ENCODE measurements at regions not wholly inside any gene's neighbourhood (a gene's known extent, or its start where the extent isn't known, plus 50 kb on each side); places are given as distances from the start of the nearest gene placed in this dataset.

DNA sequence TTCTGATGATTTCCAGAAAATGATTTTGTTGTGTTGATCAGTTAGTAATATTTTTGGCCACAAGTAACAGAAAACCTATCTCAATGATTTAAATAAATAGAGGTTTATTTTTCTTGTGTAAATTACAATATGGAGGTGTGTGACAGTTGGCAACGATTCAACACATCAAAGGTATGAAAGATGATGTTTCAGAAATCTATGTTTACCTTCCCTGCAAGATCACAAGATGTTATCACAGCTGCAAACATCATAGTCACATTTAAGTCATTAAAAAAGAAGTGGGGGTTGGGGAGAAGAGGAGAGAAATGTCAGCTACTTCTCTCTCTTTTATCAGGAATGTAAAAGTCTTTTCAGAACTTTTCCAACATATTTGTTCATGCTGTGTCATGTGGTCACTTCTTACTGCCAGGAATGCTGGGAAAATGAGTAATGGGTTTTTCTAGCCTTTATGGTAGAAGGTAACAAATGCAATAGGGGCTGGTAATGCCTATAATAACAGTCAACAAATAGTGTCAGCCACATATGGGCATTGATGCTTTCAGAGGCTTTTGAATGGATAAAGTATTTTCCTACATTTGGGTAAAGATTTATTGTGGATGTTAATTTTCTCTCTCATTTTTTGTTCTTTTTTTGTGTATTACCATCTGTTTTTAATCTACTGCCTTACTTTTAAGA, 742.7 kb downstream of the TLE1 start:
- H3K36me3 ChIP-seq (ENCODE audit: control insufficient read depth in 1 of 2, insufficient read depth in 2 of 2, low read depth in 1 of 2, low read length in 2 of 2), result no peaks in the 10 kb centered on the region
- H3K14ac ChIP-seq (ENCODE audit: low read length in 2 of 2), result no peak overlapping the region
- no peaks in the 10 kb centered on the region for H3K27me3 ChIP-seq (ENCODE audit: control insufficient read depth in 1 of 2, insufficient read depth in 1 of 2, low read length in 2 of 2)
- no peaks in the 10 kb centered on the region for H3K4me1 ChIP-seq (ENCODE audit: control insufficient read depth, insufficient read depth, low read depth, low read length)
- no peak overlapping the region for H3K18ac ChIP-seq (ENCODE audit: low read depth in 1 of 2, low read length in 2 of 2)
- H3K9me3 ChIP-seq (ENCODE audit: control insufficient read depth, low read length), result no peaks in the 10 kb centered on the region
- no peak overlapping the region for H2AFZ ChIP-seq (ENCODE audit: low read depth, low read length)
- no peak overlapping the region for H3K4me3 ChIP-seq (ENCODE audit: insufficient read depth in 1 of 2, low read depth in 1 of 2, low read length in 2 of 2)
- H3K4me2 ChIP-seq (ENCODE audit: low read length, poor library complexity, severe bottlenecking), result no peak overlapping the region
- no peak overlapping the region for H3K9ac ChIP-seq (ENCODE audit: low read length)
- WGBS, result no CpG with 5 or more reads among the region's 1 CpG
- no peak overlapping the region for H3K27ac ChIP-seq (ENCODE audit: low read length, poor library complexity, severe bottlenecking)
- H2BK120ac ChIP-seq (ENCODE audit: low read depth, low read length), result no peak overlapping the region
- no peak overlapping the region for H2BK15ac ChIP-seq (ENCODE audit: low read depth, poor library complexity, severe bottlenecking)
- no peak overlapping the region for H3K4ac ChIP-seq (ENCODE audit: low read depth in 1 of 2, low read length in 2 of 2)
- DNase-seq, result no peak
- H2AK5ac ChIP-seq (ENCODE audit: low read length, severe bottlenecking), result no peak overlapping the region
- no peak overlapping the region for H2BK12ac ChIP-seq (ENCODE audit: low read length in 2 of 2)
- no peaks in the 10 kb centered on the region for H3K79me1 ChIP-seq (replicated peaks; ENCODE audit: low read length, poor library complexity, severe bottlenecking)
- no peak overlapping the region for H2BK5ac ChIP-seq (ENCODE audit: low read depth, low read length, poor library complexity, severe bottlenecking)
- no peak overlapping the region for H3K23ac ChIP-seq (ENCODE audit: low read length in 2 of 2)
- no peak overlapping the region for H4K91ac ChIP-seq (ENCODE audit: low read length)
- H4K8ac ChIP-seq (ENCODE audit: low read length), result no peak overlapping the region

DNA sequence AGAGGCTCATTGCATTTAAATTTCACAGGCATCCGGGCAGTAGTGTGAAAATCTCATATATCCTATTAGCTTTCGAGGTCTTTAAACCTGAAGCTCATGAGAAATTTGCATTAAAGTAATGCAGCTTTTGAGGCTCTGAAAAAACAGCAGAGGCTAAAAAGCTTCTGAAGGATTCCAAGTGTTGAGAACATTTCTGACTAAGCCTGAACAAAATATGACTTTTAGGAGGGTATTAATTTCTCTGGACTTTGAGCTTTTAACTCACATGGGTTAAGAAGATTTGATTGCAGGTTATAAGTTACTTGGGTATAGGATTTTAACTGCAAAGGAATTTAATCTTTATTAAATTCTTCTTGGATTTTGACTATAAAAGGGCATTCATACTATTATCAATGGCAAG, 743.9 kb downstream of the TLE1 start:
- no peak overlapping the region for H4K8ac ChIP-seq (ENCODE audit: low read length)
- no peak for DNase-seq
- H2BK5ac ChIP-seq (ENCODE audit: low read depth, low read length, poor library complexity, severe bottlenecking), result no peak overlapping the region
- no peak overlapping the region for H3K4me3 ChIP-seq (ENCODE audit: insufficient read depth in 1 of 2, low read depth in 1 of 2, low read length in 2 of 2)
- H3K27me3 ChIP-seq (ENCODE audit: control insufficient read depth in 1 of 2, insufficient read depth in 1 of 2, low read length in 2 of 2), result no peaks in the 10 kb centered on the region
- H2BK15ac ChIP-seq (ENCODE audit: low read depth, poor library complexity, severe bottlenecking), result no peak overlapping the region
- H2BK120ac ChIP-seq (ENCODE audit: low read depth, low read length), result no peak overlapping the region
- no peak overlapping the region for H3K14ac ChIP-seq (ENCODE audit: low read length in 2 of 2)
- no peak overlapping the region for H2AK5ac ChIP-seq (ENCODE audit: low read length, severe bottlenecking)
- no peak overlapping the region for H2BK12ac ChIP-seq (ENCODE audit: low read length in 2 of 2)
- H2AFZ ChIP-seq (ENCODE audit: low read depth, low read length), result no peak overlapping the region
- H3K36me3 ChIP-seq (ENCODE audit: control insufficient read depth in 1 of 2, insufficient read depth in 2 of 2, low read depth in 1 of 2, low read length in 2 of 2), result no peaks in the 10 kb centered on the region
- H3K9me3 ChIP-seq (ENCODE audit: control insufficient read depth, low read length), result no peaks in the 10 kb centered on the region
- H4K91ac ChIP-seq (ENCODE audit: low read length), result no peak overlapping the region
- H3K18ac ChIP-seq (ENCODE audit: low read depth in 1 of 2, low read length in 2 of 2), result no peak overlapping the region
- H3K4me1 ChIP-seq (ENCODE audit: control insufficient read depth, insufficient read depth, low read depth, low read length), result no peaks in the 10 kb centered on the region
- no peak overlapping the region for H3K27ac ChIP-seq (ENCODE audit: low read length, poor library complexity, severe bottlenecking)
- no peak overlapping the region for H3K4ac ChIP-seq (ENCODE audit: low read depth in 1 of 2, low read length in 2 of 2)
- WGBS, result 86% methylated on average over 2 of the region's 2 CpGs
- no peak overlapping the region for H3K23ac ChIP-seq (ENCODE audit: low read length in 2 of 2)
- no peak overlapping the region for H3K9ac ChIP-seq (ENCODE audit: low read length)
- H3K4me2 ChIP-seq (ENCODE audit: low read length, poor library complexity, severe bottlenecking), result no peak overlapping the region
- H3K79me1 ChIP-seq (replicated peaks; ENCODE audit: low read length, poor library complexity, severe bottlenecking), result no peaks in the 10 kb centered on the region

DNA sequence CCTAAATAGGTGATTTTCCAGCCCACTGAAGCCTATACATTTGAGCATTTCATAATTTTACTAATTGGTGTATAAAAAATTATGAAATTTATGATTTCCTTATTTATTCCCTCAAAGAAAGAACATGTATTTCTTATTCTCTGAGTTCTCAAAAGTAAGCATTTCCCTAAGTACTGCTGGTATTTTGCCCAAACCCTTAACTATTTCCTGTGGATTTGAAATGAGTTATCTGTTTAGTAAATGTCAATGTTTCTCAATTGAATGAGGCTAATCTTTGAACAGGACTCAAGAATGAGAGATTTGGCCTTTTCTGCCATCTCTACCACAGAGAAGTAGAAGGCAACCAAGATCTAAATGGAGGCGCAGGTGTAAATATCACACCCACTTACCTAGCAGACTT, 751.7 kb downstream of the TLE1 start:
- Histone ChIP-seq H3K23ac (ENCODE audit: low read length in 2 of 2) (no peak overlapping the region), H2BK15ac (ENCODE audit: low read depth, poor library complexity, severe bottlenecking) (no peak overlapping the region), H3K4me1 (ENCODE audit: control insufficient read depth, insufficient read depth, low read depth, low read length) (no peaks in the 10 kb centered on the region), H4K91ac (ENCODE audit: low read length) (no peak overlapping the region), H3K9ac (ENCODE audit: low read length) (no peak overlapping the region), H2AK5ac (ENCODE audit: low read length, severe bottlenecking) (no peak overlapping the region), H3K4me2 (ENCODE audit: low read length, poor library complexity, severe bottlenecking) (no peak overlapping the region), H3K18ac (ENCODE audit: low read depth in 1 of 2, low read length in 2 of 2) (no peak overlapping the region), H3K27me3 (ENCODE audit: control insufficient read depth in 1 of 2, insufficient read depth in 1 of 2, low read length in 2 of 2) (no peaks in the 10 kb centered on the region), H3K36me3 (ENCODE audit: control insufficient read depth in 1 of 2, insufficient read depth in 2 of 2, low read depth in 1 of 2, low read length in 2 of 2) (no peaks in the 10 kb centered on the region), H2BK120ac (ENCODE audit: low read depth, low read length) (no peak overlapping the region), H3K27ac (ENCODE audit: low read length, poor library complexity, severe bottlenecking) (no peak overlapping the region), H3K4me3 (ENCODE audit: insufficient read depth in 1 of 2, low read depth in 1 of 2, low read length in 2 of 2) (no peak overlapping the region), H3K14ac (ENCODE audit: low read length in 2 of 2) (no peak overlapping the region), H3K4ac (ENCODE audit: low read depth in 1 of 2, low read length in 2 of 2) (no peak overlapping the region), H3K9me3 (ENCODE audit: control insufficient read depth, low read length) (peaks cover 5% of the 10 kb centered on the region), H2BK5ac (ENCODE audit: low read depth, low read length, poor library complexity, severe bottlenecking) (no peak overlapping the region), H2AFZ (ENCODE audit: low read depth, low read length) (no peak overlapping the region), H2BK12ac (ENCODE audit: low read length in 2 of 2) (no peak overlapping the region), H4K8ac (ENCODE audit: low read length) (no peak overlapping the region), H3K79me1 (replicated peaks; ENCODE audit: low read length, poor library complexity, severe bottlenecking) (no peaks in the 10 kb centered on the region)
- DNase-seq, result no peak
- 100% methylated on average over 1 of the region's 1 CpG for WGBS

DNA sequence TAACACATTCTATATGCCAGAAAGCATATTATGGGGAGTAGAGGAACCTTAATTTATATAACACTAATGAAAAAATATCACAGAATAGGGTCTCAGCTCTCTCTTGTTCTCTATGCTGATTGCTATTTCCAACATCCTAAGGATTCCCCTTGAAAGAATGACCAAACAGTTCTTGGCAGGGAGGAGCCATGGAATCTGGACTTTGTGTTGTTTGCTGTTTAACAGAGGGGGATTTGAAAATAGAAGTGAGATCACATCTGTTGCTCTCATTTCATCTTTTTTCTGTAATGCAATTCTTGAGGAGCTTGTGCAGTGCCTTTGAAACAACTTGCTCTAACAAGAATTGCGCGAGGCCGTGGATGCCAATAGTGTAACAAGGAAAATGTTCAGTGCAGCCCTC, 755.3 kb downstream of the TLE1 start:
- no peak overlapping the region for H2BK15ac ChIP-seq (ENCODE audit: low read depth, poor library complexity, severe bottlenecking)
- WGBS, result 78% methylated on average over 3 of the region's 3 CpGs
- no peak overlapping the region for H3K14ac ChIP-seq (ENCODE audit: low read length in 2 of 2)
- no peak overlapping the region for H3K4me3 ChIP-seq (ENCODE audit: insufficient read depth in 1 of 2, low read depth in 1 of 2, low read length in 2 of 2)
- H3K23ac ChIP-seq (ENCODE audit: low read length in 2 of 2), result no peak overlapping the region
- DNase-seq, result no peak
- H4K8ac ChIP-seq (ENCODE audit: low read length), result no peak overlapping the region
- H3K36me3 ChIP-seq (ENCODE audit: control insufficient read depth in 1 of 2, insufficient read depth in 2 of 2, low read depth in 1 of 2, low read length in 2 of 2), result no peaks in the 10 kb centered on the region
- no peak overlapping the region for H3K9ac ChIP-seq (ENCODE audit: low read length)
- H2BK120ac ChIP-seq (ENCODE audit: low read depth, low read length), result no peak overlapping the region
- H2AK5ac ChIP-seq (ENCODE audit: low read length, severe bottlenecking), result no peak overlapping the region
- no peaks in the 10 kb centered on the region for H3K27me3 ChIP-seq (ENCODE audit: control insufficient read depth in 1 of 2, insufficient read depth in 1 of 2, low read length in 2 of 2)
- H3K4ac ChIP-seq (ENCODE audit: low read depth in 1 of 2, low read length in 2 of 2), result no peak overlapping the region
- no peaks in the 10 kb centered on the region for H3K4me1 ChIP-seq (ENCODE audit: control insufficient read depth, insufficient read depth, low read depth, low read length)
- H3K79me1 ChIP-seq (replicated peaks; ENCODE audit: low read length, poor library complexity, severe bottlenecking), result no peaks in the 10 kb centered on the region
- H2AFZ ChIP-seq (ENCODE audit: low read depth, low read length), result no peak overlapping the region
- H3K18ac ChIP-seq (ENCODE audit: low read depth in 1 of 2, low read length in 2 of 2), result no peak overlapping the region
- H3K4me2 ChIP-seq (ENCODE audit: low read length, poor library complexity, severe bottlenecking), result no peak overlapping the region
- peaks cover 5% of the 10 kb centered on the region for H3K9me3 ChIP-seq (ENCODE audit: control insufficient read depth, low read length)
- no peak overlapping the region for H4K91ac ChIP-seq (ENCODE audit: low read length)
- H3K27ac ChIP-seq (ENCODE audit: low read length, poor library complexity, severe bottlenecking), result no peak overlapping the region
- no peak overlapping the region for H2BK12ac ChIP-seq (ENCODE audit: low read length in 2 of 2)
- H2BK5ac ChIP-seq (ENCODE audit: low read depth, low read length, poor library complexity, severe bottlenecking), result no peak overlapping the region

Measured in mesenchymal stem cell (in vitro differentiated cells and primary cell).